Skin of body (tissue), 1 donor: ENCODE measurements at regions not wholly inside any gene's neighbourhood (a gene's known extent, or its start where the extent isn't known, plus 50 kb on each side); places are given as distances from the start of the nearest gene placed in this dataset.

Experiments
- DNase-seq: peaks from one replicate; lab custom pipeline; 2025; lab: John Stamatoyannopoulos, UW

DNA sequence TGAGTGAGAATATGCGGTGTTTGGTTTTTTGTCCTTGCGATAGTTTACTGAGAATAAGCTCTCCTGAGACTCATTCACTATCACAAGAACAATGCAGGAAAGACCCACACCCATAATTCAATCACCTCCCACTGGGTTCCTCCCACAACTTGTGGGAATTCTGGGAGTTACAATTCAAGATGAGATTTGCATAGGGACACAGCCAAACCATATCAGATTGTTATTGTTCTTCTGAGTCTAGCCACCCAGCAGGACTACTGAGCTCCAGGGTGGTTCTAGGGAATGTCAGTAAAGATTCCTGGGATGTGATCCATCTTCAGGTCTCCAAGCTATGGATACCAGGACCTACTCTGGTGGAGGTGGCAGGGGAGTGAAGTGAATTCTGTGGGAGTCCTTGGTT lies 2075.1 kb upstream of the CDH9 start:
- DNase-seq: no peak

DNA sequence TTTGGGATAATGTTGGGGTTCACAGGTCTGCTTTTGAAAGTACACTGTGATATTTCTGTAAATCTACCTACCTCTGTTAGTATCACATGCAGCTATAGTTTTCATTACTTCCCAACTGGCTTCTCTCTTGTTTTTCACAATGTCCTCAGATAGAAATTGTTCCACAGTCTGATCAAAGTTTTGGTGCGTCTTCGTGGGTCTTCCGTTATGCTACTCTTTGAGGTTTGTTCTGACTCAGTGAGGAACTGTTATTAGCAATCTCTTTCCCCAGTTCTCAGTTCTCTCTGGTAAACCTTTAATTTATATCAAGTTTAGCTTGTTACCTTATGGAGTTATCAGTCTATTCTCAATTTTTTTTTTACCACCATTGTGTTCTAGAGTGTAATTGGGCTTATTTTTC lies 2061.2 kb upstream of the CDH9 start:
- DNase-seq: no peak

GRCh38 chr5:29089591-29090130 lies 2051.3 kb upstream of the CDH9 start:
- no peak for DNase-seq

DNA sequence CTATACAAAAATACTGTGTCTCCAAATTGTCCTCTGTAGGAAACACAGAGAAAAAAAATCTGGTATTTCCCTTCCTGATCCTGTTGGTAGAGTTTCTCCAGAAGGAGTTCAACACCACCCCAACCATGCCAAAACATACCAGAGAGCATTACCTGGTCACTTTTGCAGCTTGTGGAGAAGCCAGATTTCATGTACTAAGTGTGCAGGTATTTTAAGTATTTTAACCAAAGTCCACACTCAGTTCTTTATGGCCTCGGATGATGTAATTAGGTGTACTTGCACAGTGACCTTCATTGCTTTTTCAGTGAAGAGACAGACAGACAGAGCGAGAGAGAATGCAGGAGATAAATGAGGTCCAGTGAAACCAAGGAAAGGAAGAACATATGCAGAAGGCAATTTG lies 2046.8 kb upstream of the CDH9 start:
- DNase-seq: no peak

DNA sequence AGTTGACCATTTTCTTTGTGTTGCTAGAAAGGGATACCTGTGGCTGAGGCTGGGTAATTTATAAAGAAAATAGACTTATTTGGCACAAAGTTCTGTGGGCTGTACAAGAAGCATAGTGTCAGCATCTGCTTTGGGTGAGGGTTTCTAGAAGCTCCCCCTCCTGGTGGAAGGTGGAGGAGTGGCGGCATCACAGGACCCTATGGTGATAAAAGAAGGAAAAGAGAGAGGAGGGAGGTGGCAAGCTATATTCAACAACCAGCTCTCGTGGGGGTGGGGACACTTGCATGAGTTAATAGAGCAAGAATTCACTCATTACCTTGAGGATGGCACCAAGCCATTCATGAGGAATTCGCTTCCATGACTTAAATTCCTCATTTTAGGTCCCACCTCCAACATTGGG lies 2041.4 kb upstream of the CDH9 start:
- no peak for DNase-seq

- DNase-seq: no peak
These were observed 2039.1 kb upstream of the CDH9 start for GRCh38 chr5:29077451-29077850.

- no peak for DNase-seq
These were observed 2030.7 kb upstream of the CDH9 start for GRCh38 chr5:29069104-29069402.

- no peak for DNase-seq
These were observed 2023.0 kb upstream of the CDH9 start for GRCh38 chr5:29061381-29061780.

DNA sequence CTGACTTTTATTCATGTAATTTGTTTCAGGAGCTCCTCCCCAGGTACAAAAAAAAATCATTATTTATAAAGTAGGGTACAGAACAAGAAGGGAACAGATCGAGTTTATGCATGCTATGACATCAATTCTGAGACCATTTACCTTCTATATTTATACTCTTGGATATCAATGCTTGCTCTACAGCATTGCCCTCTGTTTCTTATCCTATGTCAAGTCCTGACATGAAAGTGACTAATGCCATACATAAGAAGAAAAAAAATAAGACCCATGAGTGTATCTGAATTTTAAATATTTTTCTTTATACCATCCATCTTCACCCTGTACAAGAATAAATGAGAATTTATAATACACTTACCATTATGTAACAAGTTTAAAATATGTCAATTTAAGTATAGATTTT lies 2016.3 kb upstream of the CDH9 start:
- DNase-seq: no peak

- no peak for DNase-seq
These were observed 2015.9 kb upstream of the CDH9 start for GRCh38 chr5:29054282-29054681.

DNA sequence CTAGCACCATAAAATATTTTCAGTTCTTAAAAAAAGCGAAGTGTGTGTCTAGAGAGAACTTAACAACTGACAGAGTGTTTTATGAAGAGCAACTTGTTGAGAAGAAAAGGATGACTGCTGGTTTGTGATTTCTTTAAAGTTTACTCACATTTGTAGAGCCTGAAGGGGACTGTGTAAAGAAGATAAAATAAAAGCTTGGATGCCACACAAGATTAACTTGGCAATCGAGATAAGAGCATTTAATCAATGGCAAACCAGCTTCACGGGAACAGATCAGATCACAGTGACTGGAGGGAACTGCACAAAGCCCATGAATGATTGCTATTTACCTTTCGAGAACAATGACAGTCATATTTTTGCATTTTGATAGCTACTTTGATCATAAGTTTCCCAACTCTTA lies 2013.1 kb upstream of the CDH9 start:
- no peak for DNase-seq

- DNase-seq: no peak
These were observed 2003.8 kb upstream of the CDH9 start for GRCh38 chr5:29042152-29042551.

- DNase-seq: no peak
These were observed 2002.0 kb upstream of the CDH9 start for GRCh38 chr5:29040404-29040803.

DNA sequence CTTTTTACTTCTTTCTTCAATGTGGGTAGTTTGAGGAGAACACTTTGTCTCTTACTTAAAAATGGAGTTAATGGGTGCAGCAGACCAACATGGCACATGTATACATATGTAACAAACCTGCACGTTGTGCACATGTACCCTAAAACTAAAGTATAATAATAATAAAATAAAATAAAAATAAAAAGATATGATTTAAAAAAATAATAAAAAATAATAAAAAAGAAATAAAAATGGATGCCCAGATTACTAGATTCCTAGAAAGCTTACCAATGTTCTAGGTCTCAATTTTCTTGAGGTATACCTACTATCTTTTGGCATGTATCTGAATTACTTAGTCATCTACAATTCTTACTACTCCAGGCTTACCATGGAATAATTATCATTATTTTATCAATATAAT lies 2001.6 kb upstream of the CDH9 start:
- no peak for DNase-seq

GRCh38 chr5:29037716-29038115 lies 1999.3 kb upstream of the CDH9 start:
- no peak for DNase-seq

DNA sequence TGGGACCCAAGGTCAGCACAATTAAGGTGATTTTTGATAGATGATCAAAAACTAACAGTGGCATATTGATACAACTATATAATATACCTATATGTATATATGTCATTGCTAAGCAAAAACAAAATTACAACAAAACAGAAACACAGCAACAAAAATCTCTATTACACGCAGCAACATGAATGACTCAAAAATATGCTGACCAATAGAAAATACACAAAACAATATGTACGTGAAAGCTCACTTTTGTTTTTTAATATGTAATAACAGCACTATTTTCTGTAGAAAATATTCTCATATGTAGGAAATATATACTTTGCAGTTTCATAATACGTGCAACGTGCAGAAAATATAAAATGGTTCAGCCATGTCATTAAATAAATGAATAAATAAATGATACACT lies 1985.7 kb upstream of the CDH9 start:
- DNase-seq: no peak

GRCh38 chr5:29023541-29023940 lies 1985.2 kb upstream of the CDH9 start:
- no peak for DNase-seq

GRCh38 chr5:29017501-29017900 lies 1979.1 kb upstream of the CDH9 start:
- no peak for DNase-seq

GRCh38 chr5:29016067-29016466 lies 1977.7 kb upstream of the CDH9 start:
- no peak for DNase-seq

GRCh38 chr5:29015523-29015922 lies 1977.1 kb upstream of the CDH9 start:
- DNase-seq: no peak

DNA sequence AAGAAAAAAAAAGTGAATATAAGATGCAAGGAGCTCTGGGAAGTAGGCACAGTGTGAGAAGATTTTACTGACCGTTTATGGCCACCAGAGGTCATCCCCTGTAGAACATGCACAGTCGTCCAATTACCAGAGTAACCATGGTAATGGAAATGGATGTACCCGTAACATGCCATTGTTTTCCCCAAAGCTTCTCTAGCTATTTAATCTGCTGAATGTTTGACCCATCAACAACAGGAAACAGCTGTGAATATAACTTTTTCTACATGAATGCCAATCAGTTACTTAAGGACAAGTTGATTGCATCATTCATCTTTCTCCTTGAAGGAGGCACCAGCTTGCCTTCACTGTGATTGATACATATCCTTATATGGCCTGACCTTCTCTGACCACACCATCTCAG lies 1967.0 kb upstream of the CDH9 start:
- DNase-seq: no peak

DNA sequence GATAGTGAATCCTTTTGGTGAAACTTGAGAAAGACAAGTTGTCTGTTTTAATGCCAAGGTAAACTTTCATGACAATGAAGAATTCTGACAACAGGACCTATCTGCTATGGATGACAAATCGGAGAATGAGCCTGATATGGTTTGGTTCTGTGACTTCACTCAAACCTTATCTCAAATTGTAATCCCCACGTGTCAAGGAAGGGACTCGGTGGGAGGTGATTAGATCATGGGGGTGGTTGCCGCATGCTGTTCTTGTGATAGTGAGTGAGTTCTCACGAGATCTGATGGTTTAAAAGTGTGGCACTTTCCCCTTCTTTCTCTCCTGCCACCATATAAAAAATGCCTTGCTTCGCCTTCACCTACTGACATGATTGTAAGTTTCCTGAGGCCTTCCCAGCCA lies 1964.1 kb upstream of the CDH9 start:
- no peak for DNase-seq

- no peak for DNase-seq
These were observed 1963.3 kb upstream of the CDH9 start for GRCh38 chr5:29001666-29002065.

GRCh38 chr5:28984639-28985038 lies 1946.3 kb upstream of the CDH9 start:
- no peak for DNase-seq

GRCh38 chr5:28975508-28975907 lies 1937.1 kb upstream of the CDH9 start:
- no peak for DNase-seq
